GM19025 (cell line): ENCODE measurements at regions not wholly inside any gene's neighbourhood (a gene's known extent, or its start where the extent isn't known, plus 50 kb on each side); places are given as distances from the start of the nearest gene placed in this dataset.
"Not testable (repeated sequence)": the region's sequence is repeated elsewhere in the genome, so short reads cannot be mapped to it uniquely, and the experiment has no call there.

Experiments used
- ATAC-seq: cut with Tn5 transposase; IDR thresholded peaks from one replicate; pipeline ENCODE4 v1.9.1; 2021; ENCODE audit warnings: mild to moderate bottlenecking, low read depth, moderate library complexity; ENCODE audit not compliant: unreplicated experiment

DNA sequence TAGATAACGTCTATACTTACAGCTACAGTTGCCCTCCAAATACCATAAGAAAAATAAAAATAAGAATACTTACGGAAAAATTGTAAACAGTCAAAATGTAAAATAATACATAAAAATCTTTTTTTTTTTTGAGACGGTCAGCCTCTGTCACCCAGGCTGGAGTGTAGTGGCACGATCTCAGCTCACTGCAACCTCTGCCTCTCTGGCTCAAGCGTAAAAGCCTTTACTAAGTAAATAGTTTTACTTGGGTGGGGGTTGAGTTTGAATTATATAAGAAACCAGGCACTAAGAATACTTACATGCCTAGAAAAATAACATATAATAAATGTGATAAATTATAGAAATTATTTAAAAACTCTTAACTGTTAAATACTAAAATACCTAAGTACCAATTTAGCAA is 1413.0 kb upstream of the PRR20A start:
- no peak for ATAC-seq

DNA sequence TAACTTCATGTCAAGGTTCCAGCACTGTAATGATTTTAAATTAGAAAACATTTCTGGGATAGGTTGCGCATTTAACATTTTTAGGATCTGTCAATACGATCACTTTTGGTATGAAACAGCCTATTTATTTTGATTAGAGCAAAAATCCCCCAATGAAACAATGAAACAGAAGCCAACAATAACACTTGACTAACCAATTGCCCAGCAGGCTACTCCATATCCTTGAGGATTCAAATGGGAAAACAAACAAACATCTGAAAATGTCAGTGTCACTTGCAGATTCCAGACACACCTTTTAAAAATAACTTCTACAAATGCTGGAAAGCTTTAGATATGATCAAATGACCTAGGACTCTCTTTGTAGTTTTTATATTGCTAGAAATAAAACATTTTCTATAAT is 1412.5 kb upstream of the PRR20A start:
- no peak for ATAC-seq

DNA sequence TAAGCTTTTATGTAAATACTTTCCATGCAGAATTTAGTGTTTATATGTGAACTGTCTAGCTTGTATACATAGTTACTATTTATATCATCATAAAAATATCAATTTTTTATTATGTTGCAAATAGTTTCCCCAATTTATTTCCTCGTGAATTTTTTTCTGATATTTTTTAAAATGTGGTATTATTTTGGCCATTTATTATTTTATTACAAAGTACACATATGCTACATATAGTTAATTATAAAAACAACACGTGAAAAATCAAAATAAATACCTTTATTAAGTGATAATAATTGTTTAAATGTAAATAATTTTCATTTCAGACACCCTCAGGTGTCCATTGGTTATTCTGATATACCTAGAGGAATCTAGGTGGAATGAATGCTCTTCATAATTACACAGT is 1394.9 kb upstream of the PRR20A start:
- ATAC-seq, result no peak

DNA sequence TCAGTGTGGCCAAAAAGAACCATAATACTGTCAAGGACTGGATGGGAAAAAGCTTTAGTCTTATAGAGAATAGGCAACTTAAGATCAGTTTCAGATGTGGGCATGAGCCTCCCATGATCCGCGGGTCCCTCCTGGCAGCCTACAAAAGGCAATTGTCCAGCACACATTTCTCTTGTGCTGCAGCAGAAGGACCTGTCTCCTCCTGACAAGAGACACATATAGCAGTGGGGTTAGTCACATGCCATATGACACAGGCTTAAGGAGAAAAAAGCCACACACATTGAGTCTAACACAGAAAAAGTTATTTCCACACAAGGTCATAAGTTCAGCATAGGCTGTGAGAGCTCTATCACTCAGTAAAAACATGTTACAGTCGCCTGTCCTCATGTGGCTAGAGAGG is 1378.7 kb upstream of the PRR20A start:
- no peak for ATAC-seq

DNA sequence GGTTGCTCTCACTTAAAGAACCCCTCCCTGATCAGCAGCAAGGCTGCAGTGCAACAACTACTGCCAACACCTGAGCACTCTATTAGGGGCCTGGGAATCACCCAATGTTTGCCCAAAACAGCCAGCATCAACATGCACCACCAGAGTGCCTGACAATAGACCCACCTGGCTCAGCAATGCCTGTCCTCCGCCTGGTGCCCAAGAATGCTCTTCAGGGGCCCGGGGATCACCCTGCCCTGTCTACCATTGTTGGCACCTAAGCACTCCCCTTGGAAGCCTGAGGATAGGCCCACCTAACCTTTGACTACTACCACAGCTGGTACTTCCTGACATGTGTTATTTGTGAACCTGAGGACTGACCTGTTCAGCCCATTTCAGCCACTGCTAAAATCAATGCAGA is 1363.1 kb upstream of the PRR20A start:
- no peak for ATAC-seq

DNA sequence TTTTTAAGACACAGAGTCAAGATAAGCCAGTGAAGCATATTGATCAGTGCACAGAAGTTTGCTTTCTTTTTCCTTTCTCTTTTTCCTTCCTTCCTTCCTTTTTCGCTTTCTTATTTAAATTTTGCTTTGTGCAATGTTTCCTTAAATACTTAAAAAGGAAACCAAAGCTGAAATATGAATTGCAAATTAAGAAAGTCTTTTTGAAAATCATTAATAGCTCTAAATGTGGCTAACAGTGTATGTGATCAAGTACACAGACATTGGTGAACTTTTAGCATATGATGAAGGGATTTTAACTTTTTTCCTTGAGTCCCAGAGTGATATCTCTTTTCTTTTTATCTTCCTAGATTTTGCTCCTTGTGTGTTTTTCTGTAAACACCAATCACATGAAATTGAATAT is 1356.9 kb upstream of the PRR20A start:
- no peak for ATAC-seq

DNA sequence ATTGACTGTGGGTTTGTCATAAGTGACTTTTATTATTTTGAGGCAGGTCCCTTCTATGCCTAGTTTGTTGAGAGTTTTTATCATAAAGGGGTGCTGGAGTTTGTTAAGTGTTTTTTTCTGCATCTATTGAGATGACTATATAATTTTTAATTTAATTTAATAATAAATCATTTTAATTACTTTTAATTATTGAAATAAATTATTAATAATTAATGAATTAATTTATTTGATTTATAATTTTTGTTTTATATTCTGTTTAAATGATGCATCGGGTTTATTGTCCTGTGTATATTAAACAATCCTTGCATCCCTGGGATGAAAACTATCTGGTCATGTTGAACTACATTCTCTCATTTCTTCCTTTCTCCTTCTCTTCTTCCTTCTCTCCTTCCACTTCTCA is 1352.2 kb upstream of the PRR20A start:
- ATAC-seq, result no peak

DNA sequence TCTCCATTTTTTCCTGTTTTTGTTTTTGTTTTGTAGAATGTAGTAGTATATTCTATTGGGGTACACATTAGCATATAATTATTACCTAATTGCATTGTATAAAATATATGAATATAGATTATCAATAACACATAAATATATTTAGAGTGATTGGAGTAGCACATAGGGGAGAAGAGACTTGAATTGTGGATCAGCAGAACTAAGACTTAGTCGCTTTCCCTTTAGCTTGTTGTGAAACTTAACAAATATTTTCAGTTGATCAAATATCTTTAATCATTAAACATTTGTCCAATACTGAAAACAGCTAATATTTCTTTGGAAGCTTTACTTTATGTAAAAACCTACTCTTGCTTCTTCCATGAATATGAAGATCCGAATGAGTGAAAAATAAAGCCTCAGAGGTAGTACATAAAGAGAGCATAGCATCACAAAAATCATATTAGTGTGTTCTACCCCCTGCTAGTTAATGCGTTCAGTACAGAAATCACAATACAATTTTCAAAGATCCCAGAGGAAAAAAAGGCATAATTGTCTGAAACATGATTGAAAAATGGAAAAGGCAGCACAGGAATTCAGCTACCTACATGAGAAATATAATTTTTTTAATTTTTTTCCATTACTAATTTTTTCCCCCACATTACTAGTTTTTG is 1348.0 kb upstream of the PRR20A start:
- no peak for ATAC-seq

DNA sequence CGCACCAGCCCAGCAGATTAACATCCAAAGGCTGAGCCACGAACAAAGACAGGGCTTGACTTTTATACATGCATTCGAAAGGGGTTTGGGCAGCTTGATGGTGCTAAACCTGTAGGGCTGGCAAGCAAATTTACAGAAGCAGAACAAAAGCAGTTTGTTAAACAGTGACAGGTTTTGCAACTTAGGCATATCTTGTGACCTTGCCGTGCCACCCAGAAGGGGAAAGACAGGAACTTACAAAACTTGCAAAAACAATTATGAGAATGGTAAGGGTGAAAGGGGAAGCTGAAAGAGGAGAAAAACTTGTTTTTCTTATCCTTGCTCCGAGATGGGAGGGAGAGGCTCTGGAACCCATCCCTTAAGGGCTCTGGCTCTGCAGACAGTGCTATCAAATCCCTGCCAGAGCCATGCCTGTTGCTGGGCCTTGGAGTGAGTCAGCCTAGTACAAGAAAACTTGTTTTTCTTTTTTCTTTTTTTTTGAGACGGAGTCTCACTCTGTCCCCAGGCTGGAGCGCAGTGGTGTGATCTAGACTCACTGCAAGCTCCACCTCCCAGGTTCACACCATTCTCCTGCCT is 1325.2 kb upstream of the PRR20A start:
- no peak for ATAC-seq

DNA sequence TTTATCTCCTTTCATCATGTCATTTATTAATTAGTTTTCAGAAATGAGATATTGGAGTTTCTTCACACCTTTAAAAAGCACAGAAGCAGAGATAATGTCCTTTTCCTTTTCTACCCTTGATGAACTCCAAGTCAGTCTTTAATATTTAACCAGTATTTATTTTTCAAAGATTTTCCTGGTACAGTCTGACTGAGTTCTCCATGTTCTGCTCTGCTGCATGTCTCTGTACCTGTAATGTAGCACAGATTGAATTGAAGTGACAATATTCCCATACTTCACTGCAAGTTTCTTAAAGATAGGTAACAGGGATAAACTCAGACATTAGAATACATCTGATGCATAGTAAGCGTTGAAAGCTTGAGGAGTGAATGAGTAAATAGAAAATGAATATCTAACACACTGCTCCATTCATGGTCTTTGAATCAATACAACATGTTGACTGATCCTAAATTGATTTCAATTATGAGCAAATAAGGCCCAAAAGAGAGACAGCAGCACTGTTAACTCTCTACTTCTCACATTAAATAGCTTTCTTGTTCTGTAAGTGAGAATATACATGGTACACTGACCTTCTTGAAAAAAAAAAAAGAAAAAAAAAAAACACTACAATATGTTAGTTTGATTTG is 1323.6 kb upstream of the PRR20A start:
- ATAC-seq, result no peak

DNA sequence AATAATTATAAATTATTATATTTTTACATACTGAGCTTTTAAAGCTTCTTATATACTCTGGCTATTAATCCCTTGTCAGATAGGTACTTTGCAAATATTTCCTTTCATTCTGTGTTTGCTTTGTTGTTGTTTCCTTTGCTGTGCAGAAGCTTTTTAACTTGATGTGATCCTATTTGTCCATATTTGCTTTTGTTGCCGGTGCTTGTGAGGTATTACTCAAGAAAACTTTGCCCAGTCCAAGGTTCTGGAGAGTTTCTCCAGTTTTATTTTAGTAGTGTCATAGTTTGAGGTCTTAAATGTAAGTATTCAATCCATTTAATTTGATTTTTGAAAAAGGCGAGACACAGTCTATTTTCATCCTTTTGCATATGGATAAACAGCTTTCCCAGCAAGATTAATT is 1319.9 kb upstream of the PRR20A start:
- ATAC-seq, result no peak

DNA sequence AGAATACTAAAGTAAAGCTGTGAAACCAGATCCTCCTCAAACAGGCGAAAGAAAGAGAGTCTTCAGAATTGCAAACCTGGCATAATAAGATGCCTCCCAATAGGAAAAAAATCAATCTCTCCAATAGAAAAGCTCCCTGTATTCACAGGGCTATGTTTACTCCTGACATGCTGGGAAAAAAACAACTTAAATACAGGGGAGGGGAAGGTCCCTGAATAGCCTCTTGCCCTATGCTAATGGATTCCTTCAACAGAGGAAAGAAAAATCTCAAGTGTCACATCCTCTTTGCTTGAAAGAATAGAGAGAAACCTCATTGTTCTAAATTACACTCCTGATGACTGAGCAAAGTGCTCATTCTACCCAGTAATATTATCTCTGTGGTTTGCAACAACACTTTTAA is 1271.1 kb upstream of the PRR20A start:
- no peak for ATAC-seq

DNA sequence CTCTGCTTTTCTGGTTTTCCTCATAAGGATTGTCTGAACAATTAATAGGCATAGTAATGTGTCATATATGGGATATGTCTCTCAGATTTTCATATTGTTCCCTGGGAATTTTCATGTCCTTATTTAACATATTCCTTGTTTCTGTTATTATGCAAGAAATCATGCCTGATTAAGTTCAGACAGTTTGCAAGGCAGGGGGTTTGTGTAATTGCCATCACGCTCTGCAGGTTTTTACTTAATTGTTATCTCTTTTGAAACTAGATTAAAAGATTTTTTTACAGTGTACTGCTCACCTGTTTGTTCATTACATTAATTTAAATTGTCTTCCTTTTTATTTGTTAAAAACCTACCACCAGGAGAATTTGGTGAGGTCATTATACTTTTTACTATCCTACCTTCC is 1253.2 kb upstream of the PRR20A start:
- ATAC-seq, result no peak

DNA sequence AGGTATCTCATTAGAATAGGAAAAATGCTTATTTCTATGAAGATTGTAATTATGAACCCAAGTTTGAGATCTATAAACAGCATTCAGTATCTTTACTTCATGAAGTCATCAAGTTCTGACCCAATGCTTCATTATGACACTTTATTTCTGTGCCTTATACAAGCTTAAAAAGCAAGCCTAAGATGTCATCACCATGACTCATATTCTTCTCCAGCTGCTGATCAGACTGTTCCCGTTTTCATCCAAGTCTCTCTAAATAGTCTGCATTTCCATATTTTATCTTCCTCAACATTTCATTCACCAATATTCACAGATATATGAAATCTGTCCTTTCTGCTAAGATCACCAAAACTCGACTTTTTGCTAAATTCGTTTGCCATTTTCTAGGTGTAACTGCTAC is 1247.2 kb upstream of the PRR20A start:
- ATAC-seq, result no peak

DNA sequence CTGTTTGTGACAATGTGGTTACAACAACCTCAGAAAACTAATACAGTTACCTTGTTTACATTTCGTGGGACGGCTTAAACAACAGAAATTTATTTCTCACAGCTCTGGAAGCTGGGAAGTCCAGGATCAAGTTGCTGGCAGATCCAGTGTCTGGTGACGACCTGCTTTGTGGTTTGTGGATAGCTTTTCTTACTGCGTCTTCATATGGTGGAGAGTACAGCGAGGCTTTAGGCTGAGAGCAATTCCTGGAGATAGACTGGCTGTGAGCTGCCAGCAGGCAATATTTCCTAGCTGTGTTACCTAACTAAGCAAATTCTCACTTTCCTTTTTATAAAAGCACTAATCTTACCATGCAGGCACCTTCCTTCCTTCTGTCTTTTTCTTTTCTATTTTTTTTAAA is 1203.5 kb upstream of the PRR20A start:
- no peak for ATAC-seq

DNA sequence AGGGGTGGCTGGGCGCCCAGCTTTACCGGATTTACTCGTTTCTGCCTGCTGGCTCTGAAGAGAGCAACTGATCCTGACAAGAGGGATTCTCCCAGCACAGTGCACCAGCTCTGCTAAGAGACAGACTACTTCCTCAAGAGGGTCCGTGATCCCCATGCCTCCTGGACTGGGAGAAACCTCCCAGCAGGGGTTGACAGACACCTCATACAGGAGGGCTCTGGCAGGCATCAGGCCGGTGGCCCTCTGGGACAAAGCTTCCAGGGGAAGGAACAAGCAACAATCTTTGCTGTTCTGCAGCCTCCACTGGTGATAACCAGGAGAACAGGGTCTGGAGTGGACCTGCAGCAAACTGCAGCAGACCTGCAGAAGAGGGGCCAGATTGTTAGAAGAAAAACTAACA is 1192.5 kb upstream of the PRR20A start:
- ATAC-seq, result no peak

DNA sequence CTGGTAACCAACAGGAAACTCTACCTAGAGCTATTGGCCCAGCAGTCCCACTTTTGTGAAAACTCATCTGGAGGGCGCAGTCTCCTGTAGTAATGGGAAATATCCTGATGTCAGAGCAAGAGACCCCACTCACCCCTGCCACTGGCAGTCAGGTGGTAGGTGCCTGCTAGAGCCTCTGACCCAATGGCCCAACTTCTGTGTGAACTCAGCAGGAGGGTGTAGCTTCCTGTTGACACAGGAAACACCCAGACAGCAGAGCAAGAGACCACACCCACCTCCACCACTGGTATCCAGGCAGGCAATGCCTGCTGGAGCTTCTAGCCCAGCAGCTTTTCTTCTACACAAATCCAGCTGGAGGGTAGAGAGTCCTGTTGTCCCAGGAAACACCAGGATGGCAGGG is 1176.8 kb upstream of the PRR20A start:
- no peak for ATAC-seq

DNA sequence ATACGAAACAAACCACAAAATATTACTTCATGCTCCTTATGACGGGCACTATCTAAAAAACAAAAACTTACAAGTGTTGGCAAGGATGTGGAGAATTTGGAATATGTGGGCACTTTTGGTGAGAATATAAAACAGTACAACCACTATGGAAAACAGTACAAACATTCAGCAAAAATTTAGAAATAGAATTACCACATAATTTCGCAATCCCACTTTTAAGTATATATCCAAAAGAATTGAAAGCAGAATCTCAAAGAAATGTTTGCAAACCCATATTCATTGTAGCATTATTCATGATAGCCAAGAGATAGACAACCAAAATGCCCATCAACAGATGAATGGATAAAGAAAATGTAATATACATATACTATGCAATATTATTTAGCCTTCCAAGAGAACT is 1173.7 kb upstream of the PRR20A start:
- ATAC-seq, result no peak

DNA sequence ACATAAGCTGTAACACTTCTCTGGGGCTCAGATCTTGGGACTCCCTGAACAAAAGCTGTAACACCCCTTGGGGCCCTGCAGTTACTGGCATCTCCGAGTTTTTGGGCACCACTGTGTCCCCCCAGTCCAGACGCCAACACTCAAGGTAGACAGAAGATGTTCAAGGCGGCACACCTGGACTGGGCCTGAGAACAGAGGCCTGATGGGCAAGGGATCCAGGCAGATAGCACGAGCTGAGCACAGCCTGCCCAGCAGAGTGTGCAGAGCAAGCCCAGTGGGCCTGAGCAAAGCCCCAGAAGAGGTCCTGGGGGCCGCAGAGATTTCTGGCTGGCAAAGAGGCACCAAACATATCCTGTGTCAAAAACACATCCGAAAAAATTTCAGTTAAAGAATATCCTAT is 1163.3 kb upstream of the PRR20A start:
- ATAC-seq, result no peak

DNA sequence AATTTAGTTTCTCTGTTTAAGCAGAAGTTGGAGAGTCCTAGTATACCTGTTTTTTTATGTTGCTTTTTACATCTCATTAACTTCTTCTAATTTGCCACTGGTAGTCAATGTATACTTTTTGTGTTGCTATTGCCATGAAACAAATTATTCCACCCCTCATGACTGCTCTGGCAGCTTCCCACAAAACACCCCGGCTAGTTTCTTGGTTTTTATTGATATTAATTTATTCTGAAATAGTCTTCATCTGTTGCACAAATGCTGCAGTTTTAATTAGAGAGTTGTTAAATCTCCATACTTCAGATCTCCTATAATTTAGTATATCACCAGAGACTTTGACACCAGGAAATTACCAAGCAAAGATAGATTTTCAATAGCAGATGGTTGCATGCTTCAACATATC is 1159.3 kb upstream of the PRR20A start:
- ATAC-seq, result no peak

DNA sequence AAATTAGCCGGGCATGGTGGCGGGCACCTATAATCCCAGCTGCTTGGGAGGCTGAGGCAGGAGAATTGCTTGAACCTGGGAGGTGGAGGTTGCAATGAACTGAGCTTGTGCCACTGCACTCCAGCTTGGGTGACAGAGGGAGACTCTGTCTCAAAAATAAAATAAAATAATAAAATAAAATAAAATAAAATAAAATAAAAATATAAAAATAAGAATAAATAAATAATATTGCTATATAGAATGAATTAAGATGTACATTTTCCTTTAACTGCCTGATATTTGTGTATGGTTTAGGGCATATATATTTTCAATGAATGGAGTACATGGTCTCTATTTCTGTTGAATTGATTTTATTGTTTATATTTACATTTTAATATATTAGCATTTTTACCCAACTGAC is 1156.7 kb upstream of the PRR20A start:
- ATAC-seq, result not testable (repeated sequence)

DNA sequence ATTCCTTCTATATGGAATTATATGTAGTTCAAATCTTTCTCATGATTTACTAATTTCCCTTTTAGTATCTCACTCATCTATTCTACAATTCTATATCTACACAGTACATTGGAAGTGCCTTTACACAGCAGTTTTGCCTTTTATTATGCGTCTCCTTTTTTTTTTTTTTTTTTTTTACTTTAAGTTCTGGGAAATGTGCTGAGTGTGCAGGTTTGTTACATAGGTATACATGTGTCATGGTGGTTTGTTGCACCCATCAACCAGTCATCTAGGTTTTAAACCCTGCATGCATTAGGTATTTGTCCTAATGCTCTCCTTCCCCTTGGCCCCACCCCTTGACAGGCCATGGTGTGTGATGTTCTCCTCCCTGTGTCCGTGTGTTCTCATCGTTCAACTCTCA is 1150.1 kb upstream of the PRR20A start:
- ATAC-seq, result no peak
